Spleen (tissue), 7 donors: ENCODE measurements at regions not wholly inside any gene's neighbourhood (a gene's known extent, or its start where the extent isn't known, plus 50 kb on each side); places are given as distances from the start of the nearest gene placed in this dataset.

Experiments
- CTCF ChIP-seq, 11 experiments: fragments of 200-600 bp in 7 of 11; fragments of 450-650 bp in 4 of 11; sonication (generic) in 4 of 11; IDR thresholded peaks in 8 of 11; conservative IDR thresholded peaks in 3 of 11; 1 replicate in 7 of 11; 2 replicates in 4 of 11; pipeline versions ENCODE4 v1.4.0 to v1.8.0; 2016 to 2021; ENCODE audit warnings: antibody characterized with exemption in 11 of 11, inconsistent platforms in 4 of 11, mild to moderate bottlenecking in 1 of 11
- POLR2AphosphoS5 ChIP-seq, 3 donors: sonication (generic); formaldehyde crosslinking; IDR thresholded peaks; one replicate each; pipeline ENCODE4 v1.5.1; 2017; ENCODE audit warnings: antibody characterized with exemption in 3 of 3
- donor health status: DM: no; HTN: no; CAD: no; lungs with moderate emphysema.
- donor health status: DM: no; HTN: no; CAD: no.
- donor health status: DM: no; HTN: no; CAD: no.

- TF ChIP-seq POLR2AphosphoS5 (IDR thresholded peaks at IDR 0.05) (no peak), CTCF (IDR thresholded peaks at IDR 0.05 in 8 of 11, conservative IDR thresholded peaks at IDR 0.05 in 3 of 11) (no peak)
These were observed 1127.3 kb downstream of the PCDH9 start for GRCh38 chr13:66102864-66103263.
